ENCODE measurements at regions not wholly inside any gene's neighbourhood (a gene's known extent, or its start where the extent isn't known, plus 50 kb on each side); places are given as distances from the start of the nearest gene placed in this dataset.
"Not testable (repeated sequence)": the region's sequence is repeated elsewhere in the genome, so short reads cannot be mapped to it uniquely, and the experiment has no call there.

DNA sequence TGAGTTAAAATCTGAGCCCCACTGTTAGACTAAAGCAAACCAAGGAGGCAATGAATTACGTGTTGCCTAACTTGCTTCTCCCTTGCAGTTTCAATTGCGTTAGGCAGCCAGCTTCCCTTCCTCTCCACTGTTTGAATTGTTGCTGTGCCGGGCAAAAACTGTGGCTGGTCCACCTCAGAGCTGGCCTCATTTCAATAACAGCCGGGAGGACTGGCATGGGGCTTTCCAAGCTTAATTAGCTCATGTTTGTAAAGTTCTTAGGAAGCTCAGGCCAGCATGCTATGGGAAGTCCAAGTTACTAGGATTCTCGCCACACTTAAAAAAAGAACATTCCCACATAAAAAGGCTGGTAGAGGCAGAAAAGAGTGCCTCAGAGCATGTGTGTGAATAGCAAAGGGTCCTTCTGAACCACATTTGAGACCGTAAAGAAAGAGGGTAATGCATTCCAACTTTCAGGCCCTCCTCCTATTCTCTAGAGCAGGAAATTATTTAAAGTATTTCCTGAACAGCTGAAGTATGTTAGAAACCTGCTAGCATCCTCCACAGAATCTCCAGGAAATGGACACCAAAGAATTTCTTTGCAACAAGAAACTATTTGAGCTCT, 79.0 kb upstream of the SMURF2 start:
- Histone ChIP-seq H3K9me3 (no peaks in the 10 kb centered on the region), H3K36me3 (ENCODE audit: low read depth, missing control alignments) (no peaks in the 10 kb centered on the region), H3K27ac (peak overlapping the region in 1 of 2 donors; percentile 38), H3K4me1 (peaks cover 5% of the 10 kb centered on the region), H3K27me3 (no peaks in the 10 kb centered on the region), H3K4me3 (no peak overlapping the region)
- TF ChIP-seq POLR2A (IDR thresholded peaks at IDR 0.05) = no peak
- TF ChIP-seq CTCF (IDR thresholded peaks at IDR 0.05) = no peak
- no peak for DNase-seq
- intact Hi-C loops (cut with DNase I; ENCODE audit: low total_unique reads) = no loop called here
- 60 to 61% methylated on average over 6 of the region's 6 CpGs for WGBS, 2 donors

- no peaks in the 10 kb centered on the region for H3K27me3 ChIP-seq
- no peak for DNase-seq
- intact Hi-C loops (cut with DNase I; ENCODE audit: low total_unique reads) = no loop called here
- H3K36me3 ChIP-seq (ENCODE audit: low read depth, missing control alignments) = no peaks in the 10 kb centered on the region
- H3K4me3 ChIP-seq = no peak overlapping the region
- TF ChIP-seq CTCF (IDR thresholded peaks at IDR 0.05) = no peak
- TF ChIP-seq POLR2A (IDR thresholded peaks at IDR 0.05) = no peak
- peaks cover 5% of the 10 kb centered on the region for H3K4me1 ChIP-seq
- H3K9me3 ChIP-seq = no peaks in the 10 kb centered on the region
- WGBS, 2 donors = 83 to 87% methylated on average over 5 to 9 of the region's 9 CpGs
- H3K27ac ChIP-seq = no peak overlapping the region
Observed at GRCh38 chr17:64739316-64740058, 77.4 kb upstream of the SMURF2 start.

- Histone ChIP-seq H3K27ac (no peak overlapping the region), H3K4me3 (no peak overlapping the region), H3K27me3 (no peaks in the 10 kb centered on the region), H3K9me3 (no peaks in the 10 kb centered on the region), H3K4me1 (peaks cover 13% of the 10 kb centered on the region), H3K36me3 (ENCODE audit: low read depth, missing control alignments) (no peaks in the 10 kb centered on the region)
- peak; percentile 42 for DNase-seq
- intact Hi-C loops (cut with DNase I; ENCODE audit: low total_unique reads) = no loop called here
- peak in 2 of 3 experiments; percentile 9 to 51 for TF ChIP-seq CTCF (IDR thresholded peaks at IDR 0.05)
- no peak for TF ChIP-seq POLR2A (IDR thresholded peaks at IDR 0.05)
- WGBS, 2 donors = 71 to 73% methylated on average over 8 of the region's 8 CpGs
Observed at GRCh38 chr17:64736804-64737492, 74.8 kb upstream of the SMURF2 start.

GRCh38 chr17:64732336-64733006, 70.4 kb upstream of the SMURF2 start:
- TF ChIP-seq POLR2A (IDR thresholded peaks at IDR 0.05) = no peak
- no peak for TF ChIP-seq CTCF (IDR thresholded peaks at IDR 0.05)
- Histone ChIP-seq H3K36me3 (ENCODE audit: low read depth, missing control alignments) (no peaks in the 10 kb centered on the region), H3K4me3 (no peak overlapping the region), H3K9me3 (no peaks in the 10 kb centered on the region), H3K27me3 (no peaks in the 10 kb centered on the region), H3K4me1 (peaks cover 11% of the 10 kb centered on the region), H3K27ac (no peak overlapping the region)
- WGBS, 2 donors = 48 to 53% methylated on average over 12 of the region's 12 CpGs
- peak; percentile 33 for DNase-seq
- intact Hi-C loops (cut with DNase I; ENCODE audit: low total_unique reads) = no loop called here

- H3K27me3 ChIP-seq; H3K36me3 ChIP-seq (ENCODE audit: low read depth, missing control alignments); H3K4me3 ChIP-seq; intact Hi-C loops (cut with DNase I; ENCODE audit: low total_unique reads); H3K9me3 ChIP-seq; H3K27ac ChIP-seq; DNase-seq: not testable (repeated sequence)
- H3K4me1 ChIP-seq = peaks cover 11% of the 10 kb centered on the region
- WGBS, 2 donors = 93 to 95% methylated on average over 6 of the region's 6 CpGs
Observed at GRCh38 chr17:64730023-64730422, 67.9 kb upstream of the SMURF2 start.

Measured in testis (tissue), 2 donors.